CD14-positive monocyte (primary cell): ENCODE measurements at regions not wholly inside any gene's neighbourhood (a gene's known extent, or its start where the extent isn't known, plus 50 kb on each side); places are given as distances from the start of the nearest gene placed in this dataset.

Source experiments
- DNase-seq, 3 donors: peaks; one replicate each; pipeline ENCODE4 v3.0.0-alpha.2; 2011 to 2022
- H2AFZ ChIP-seq: 2 replicates; pipeline ENCODE4 v1.6.0; 2012; ENCODE audit warnings: mild to moderate bottlenecking, low read depth, low read length, inconsistent platforms; ENCODE audit not compliant: insufficient read depth, poor library complexity, severe bottlenecking
- H3K27ac ChIP-seq, 2 donors: 1 replicate in 1 of 2; 2 replicates in 1 of 2; pipeline ENCODE4 v1.5.1; 2012 to 2013; ENCODE audit warnings: low read length in 2 of 2, control low read depth in 1 of 2, inconsistent platforms in 1 of 2, low read depth in 1 of 2, mild to moderate bottlenecking in 1 of 2
- H3K27me3 ChIP-seq, 2 donors: one replicate each; pipeline versions ENCODE4 v1.6.0 to v1.6.1; 2011 to 2013; ENCODE audit warnings: low read length in 2 of 2; ENCODE audit not compliant: control insufficient read depth in 2 of 2, insufficient read depth in 2 of 2
- H3K36me3 ChIP-seq, 2 donors: replicated peaks in 1 of 2; 1 replicate in 1 of 2; 2 replicates in 1 of 2; pipeline versions ENCODE4 v1.5.1 to v1.6.1; 2012 to 2013; ENCODE audit warnings: low read length in 2 of 2, control low read depth in 1 of 2, inconsistent platforms in 1 of 2, mild to moderate bottlenecking in 1 of 2; ENCODE audit not compliant: insufficient read depth in 2 of 2, control insufficient read depth in 1 of 2
- H3K4me1 ChIP-seq, 2 donors: 1 replicate in 1 of 2; 2 replicates in 1 of 2; pipeline versions ENCODE4 v1.5.1 to v1.6.1; 2012 to 2013; ENCODE audit warnings: low read length in 2 of 2, control low read depth in 1 of 2, inconsistent platforms in 1 of 2, mild to moderate bottlenecking in 1 of 2, moderate library complexity in 1 of 2; ENCODE audit not compliant: insufficient read depth in 2 of 2, control insufficient read depth in 1 of 2
- H3K4me2 ChIP-seq: replicated peaks from 2 replicates; pipeline ENCODE3; 2012; ENCODE audit warnings: low read length, moderate library complexity, mild to moderate bottlenecking; ENCODE audit not compliant: poor library complexity, severe bottlenecking; ENCODE audit errors: extremely low read depth
- H3K4me3 ChIP-seq, 3 experiments: fragments of 200-600 bp in 1 of 3; sonication (generic) in 1 of 3; replicated peaks in 1 of 3; 1 replicate in 2 of 3; 2 replicates in 1 of 3; pipeline ENCODE4 v1.5.1; 2011 to 2013; ENCODE audit warnings: low read length in 3 of 3, mild to moderate bottlenecking in 3 of 3, control low read depth in 2 of 3, low read depth in 2 of 3, inconsistent platforms in 1 of 3, moderate library complexity in 1 of 3
- H3K79me2 ChIP-seq: 2 replicates; pipeline ENCODE4 v1.6.0; 2012; ENCODE audit warnings: mild to moderate bottlenecking, control low read depth, inconsistent platforms, low read length, moderate library complexity; ENCODE audit not compliant: insufficient read depth
- H3K9ac ChIP-seq: 2 replicates; pipeline ENCODE4 v1.6.0; 2017; ENCODE audit warnings: low read length, mild to moderate bottlenecking; ENCODE audit not compliant: insufficient read depth, poor library complexity, severe bottlenecking
- H3K9me3 ChIP-seq, 2 donors: replicated peaks in 1 of 2; 1 replicate in 1 of 2; 2 replicates in 1 of 2; pipeline versions ENCODE4 v1.5.1 to v1.6.1; 2012 to 2013; ENCODE audit warnings: low read length in 2 of 2, control low read depth in 1 of 2; ENCODE audit not compliant: control insufficient read depth in 1 of 2, insufficient read depth in 1 of 2
- H4K20me1 ChIP-seq: 2 replicates; pipeline ENCODE4 v1.6.0; 2012; ENCODE audit warnings: mild to moderate bottlenecking, low read length, control low read depth, moderate library complexity; ENCODE audit not compliant: insufficient read depth
- H3K27ac Mint-ChIP-seq, 7 donors: one replicate each; pipeline ENCODE4 v1.8.0; 2020; ENCODE audit warnings: mild to moderate bottlenecking in 7 of 7, mixed read lengths in 7 of 7, moderate library complexity in 6 of 7, inconsistent platforms in 2 of 7
- H3K27me3 Mint-ChIP-seq, 3 donors: one replicate each; pipeline ENCODE4 v1.8.0; 2021 to 2022; ENCODE audit warnings: low read depth in 3 of 3, mild to moderate bottlenecking in 3 of 3, mixed read lengths in 3 of 3, moderate library complexity in 3 of 3, inconsistent platforms in 1 of 3
- H3K36me3 Mint-ChIP-seq, 2 donors: one replicate each; pipeline ENCODE4 v1.8.0; 2020; ENCODE audit warnings: mixed read lengths in 2 of 2, inconsistent platforms in 1 of 2, mild to moderate bottlenecking in 1 of 2
- H3K4me1 Mint-ChIP-seq: one replicate; pipeline ENCODE4 v1.8.0; 2020; ENCODE audit warnings: mild to moderate bottlenecking, mixed read lengths
- H3K4me3 Mint-ChIP-seq, 2 donors: one replicate each; pipeline ENCODE4 v1.8.0; 2020; ENCODE audit warnings: mild to moderate bottlenecking in 2 of 2, mixed read lengths in 2 of 2, moderate library complexity in 1 of 2
- H3K9me3 Mint-ChIP-seq, 7 donors: one replicate each; pipeline ENCODE4 v1.8.0; 2020 to 2022; ENCODE audit warnings: mixed read lengths in 7 of 7, mild to moderate bottlenecking in 6 of 7, moderate library complexity in 6 of 7, inconsistent platforms in 2 of 7
- CTCF ChIP-seq: fragments of 200-600 bp; IDR thresholded peaks from one replicate; pipeline ENCODE4 v1.8.0; 2022; ENCODE audit warnings: antibody characterized with exemption, mild to moderate bottlenecking
- WGBS: methylation state at CpG from one replicate; pipeline ENCODE4 v1.1.5; 2013; ENCODE audit warnings: missing lambda C conversion rate; ENCODE audit not compliant: insufficient coverage; 5-methylcytosine and 5-hydroxymethylcytosine counted together
- intact Hi-C, 2 donors: fragments of 100-400 bp; cut with micrococcal nuclease; formaldehyde crosslinking; loops; one replicate each; pipeline versions ENCODE4 v1.15.0 to v1.15.1; 2023

DNA sequence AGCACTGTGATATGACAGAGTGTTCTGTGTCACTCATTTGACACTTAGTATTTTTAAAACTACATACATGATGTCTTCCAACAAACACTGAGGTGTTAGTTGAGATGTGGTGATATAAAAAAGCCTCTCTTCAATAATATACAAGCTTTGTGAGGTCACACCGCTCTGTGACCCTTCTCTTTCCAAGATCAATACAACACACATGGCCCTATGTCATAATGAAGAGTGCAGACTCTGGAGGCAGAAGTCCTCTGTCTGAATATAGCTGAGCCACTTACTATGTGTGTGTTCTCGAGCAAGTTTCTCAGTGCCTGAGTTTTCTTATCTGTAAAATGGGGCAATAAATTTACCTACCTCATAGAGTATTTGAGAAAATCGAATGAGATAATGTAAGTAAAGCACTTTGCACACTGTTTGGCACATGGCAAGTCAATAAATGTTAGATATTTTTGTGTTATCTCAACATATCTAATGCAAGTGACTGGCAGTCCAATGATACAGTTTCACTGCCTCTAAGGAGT is 499.0 kb upstream of the MARCKS start:
- Histone ChIP-seq H3K4me1 (no peaks in the 10 kb centered on the region), H3K79me2 (no peaks in the 10 kb centered on the region), H3K4me2 (no peak overlapping the region), H4K20me1 (no peaks in the 10 kb centered on the region), H3K4me3 (no peak overlapping the region), H2AFZ (no peak overlapping the region), H3K36me3 (no peaks in the 10 kb centered on the region), H3K9ac (no peak overlapping the region), H3K27ac (no peak overlapping the region), H3K9me3 (no peaks in the 10 kb centered on the region), H3K27me3 (no peaks in the 10 kb centered on the region)
- Mint-ChIP-seq H3K4me3 (no peak overlapping the region), H3K9me3 (no peaks in the 10 kb centered on the region), H3K27ac (no peak overlapping the region), H3K36me3 (no peaks in the 10 kb centered on the region), H3K27me3 (peaks cover 0 to 3% (median 2%) of the 10 kb centered on the region in 3 donors), H3K4me1 (no peaks in the 10 kb centered on the region)
- TF ChIP-seq CTCF, result no peak
- no peak for DNase-seq
- intact Hi-C loops, result no loop called here
- no CpG with 5 or more reads among the region's 3 CpGs for WGBS

GRCh38 chr6:113359155-113360140 is 497.7 kb upstream of the MARCKS start:
- H3K27me3 Mint-ChIP-seq, result peaks cover 0 to 3% (median 0%) of the 10 kb centered on the region in 3 donors
- 94% methylated on average over 2 of the region's 5 CpGs for WGBS
- H3K9me3 ChIP-seq, result no peaks in the 10 kb centered on the region
- H3K4me3 Mint-ChIP-seq, result no peak overlapping the region
- no peak overlapping the region for H3K4me3 ChIP-seq
- H4K20me1 ChIP-seq, result no peaks in the 10 kb centered on the region
- no peak overlapping the region for H3K27ac Mint-ChIP-seq
- H3K79me2 ChIP-seq, result no peaks in the 10 kb centered on the region
- no peak for TF ChIP-seq CTCF
- no peaks in the 10 kb centered on the region for H3K36me3 ChIP-seq
- no peaks in the 10 kb centered on the region for H3K27me3 ChIP-seq
- H3K36me3 Mint-ChIP-seq, result no peaks in the 10 kb centered on the region
- H3K27ac ChIP-seq, result no peak overlapping the region
- intact Hi-C loops, result no loop called here
- H3K4me1 ChIP-seq, result no peaks in the 10 kb centered on the region
- no peaks in the 10 kb centered on the region for H3K4me1 Mint-ChIP-seq
- H3K9ac ChIP-seq, result no peak overlapping the region
- DNase-seq, result no peak
- no peaks in the 10 kb centered on the region for H3K9me3 Mint-ChIP-seq
- no peak overlapping the region for H2AFZ ChIP-seq
- no peak overlapping the region for H3K4me2 ChIP-seq
